Panc1 (cell line): ENCODE measurements at regions not wholly inside any gene's neighbourhood (a gene's known extent, or its start where the extent isn't known, plus 50 kb on each side); places are given as distances from the start of the nearest gene placed in this dataset.

Experiments used
- CTCF ChIP-seq: fragments of 450-650 bp; IDR thresholded peaks from 2 replicates; pipeline ENCODE4 v1.5.1; 2017; ENCODE audit warnings: mild to moderate bottlenecking
- POLR2AphosphoS5 ChIP-seq: IDR thresholded peaks from 2 replicates; pipeline ENCODE4 v1.6.1; 2012; ENCODE audit warnings: mild to moderate bottlenecking, low read depth, low read length, moderate library complexity
- REST ChIP-seq, 2 experiments: IDR thresholded peaks; 2 replicates each; pipeline ENCODE4 v1.6.1; 2011 to 2012; ENCODE audit warnings: low read depth in 2 of 2, control low read depth in 1 of 2, low read length in 1 of 2, mild to moderate bottlenecking in 1 of 2, moderate library complexity in 1 of 2; ENCODE audit not compliant: insufficient read depth in 1 of 2
- TCF7L2 ChIP-seq: IDR thresholded peaks from 2 replicates; pipeline ENCODE4 v1.6.1; 2011; ENCODE audit warnings: mild to moderate bottlenecking, low read depth, low read length, inconsistent platforms

DNA sequence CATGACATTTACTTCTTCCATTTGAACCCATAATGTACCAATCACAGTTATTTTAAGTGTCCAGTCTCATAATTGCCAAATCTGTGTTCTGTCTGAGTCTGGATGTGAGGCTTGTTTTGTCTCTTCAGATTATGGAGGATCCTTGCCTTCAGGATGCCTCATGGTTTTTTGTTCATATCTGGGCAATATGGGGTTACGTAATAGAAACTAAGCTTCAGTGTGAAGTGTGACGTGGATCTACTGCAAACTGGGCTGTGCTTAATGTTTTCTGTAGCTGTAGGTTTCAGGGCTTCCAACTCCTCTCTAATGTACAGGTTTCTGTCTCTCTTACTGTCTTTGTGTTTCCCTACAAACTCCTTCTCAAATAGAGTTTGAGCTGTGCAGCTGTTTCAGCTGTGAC lies 223.7 kb upstream of the ADARB2 start:
- TF ChIP-seq CTCF (no peak), TCF7L2 (no peak), POLR2AphosphoS5 (no peak), REST (IDR thresholded peaks at IDR 0.05; ENCODE audit: insufficient read depth in 1 of 2, low read depth in 2 of 2, low read length in 1 of 2) (no peak)
